Heart right ventricle (tissue), 16 donors: ENCODE measurements at regions not wholly inside any gene's neighbourhood (a gene's known extent, or its start where the extent isn't known, plus 50 kb on each side); places are given as distances from the start of the nearest gene placed in this dataset.

Experiments used
- ATAC-seq, 8 donors: fragments of 200-7000 bp; cut with Tn5 transposase; one replicate each; pipeline ENCODE4 v1.9.1; 2020; ENCODE audit warnings: mild to moderate bottlenecking in 8 of 8, moderate library complexity in 8 of 8, moderate number of reproducible peaks in 1 of 8
- DNase-seq, 2 donors: peaks; one replicate each; pipeline ENCODE4 v3.0.0-alpha.2; 2020
- H3K27ac ChIP-seq, 10 donors: fragments of 200-600 bp; sonication (generic) in 2 of 10; one replicate each; pipeline versions ENCODE4 v1.5.0 to v1.8.0; 2020 to 2022; ENCODE audit warnings: mild to moderate bottlenecking in 3 of 10
- H3K27me3 ChIP-seq, 7 donors: fragments of 200-600 bp; one replicate each; pipeline ENCODE4 v1.8.0; 2021 to 2022; ENCODE audit warnings: mild to moderate bottlenecking in 2 of 7
- H3K36me3 ChIP-seq, 9 donors: fragments of 200-600 bp; sonication (generic) in 1 of 9; one replicate each; pipeline versions ENCODE4 v1.5.0 to v1.8.0; 2020 to 2022; ENCODE audit warnings: mild to moderate bottlenecking in 2 of 9
- H3K4me1 ChIP-seq, 9 donors: fragments of 200-600 bp; sonication (generic) in 1 of 9; one replicate each; pipeline versions ENCODE4 v1.5.0 to v1.8.0; 2020 to 2022; ENCODE audit warnings: mild to moderate bottlenecking in 4 of 9
- H3K4me3 ChIP-seq, 10 donors: fragments of 200-600 bp; sonication (generic) in 2 of 10; one replicate each; pipeline versions ENCODE4 v1.5.0 to v1.8.0; 2020 to 2022; ENCODE audit warnings: mild to moderate bottlenecking in 7 of 10, moderate library complexity in 2 of 10
- H3K9me3 ChIP-seq, 11 donors: fragments of 200-600 bp in 10 of 11; sonication (generic) in 2 of 11; one replicate each; pipeline versions ENCODE4 v1.5.0 to v1.8.0; 2013 to 2022; ENCODE audit warnings: mild to moderate bottlenecking in 2 of 11, control low read depth in 1 of 11, moderate library complexity in 1 of 11
- WGBS, 2 donors: extraction: QIAGEN DNeasy Blood & Tissue Kit; methylation state at CpG; one replicate each; pipeline ENCODE4 v1.1.7; 2013; ENCODE audit warnings: inconsistent platforms in 1 of 2; 5-methylcytosine and 5-hydroxymethylcytosine counted together
- intact Hi-C, 10 donors: fragments of 100-400 bp; cut with DNase I; formaldehyde crosslinking; loops; one replicate each; pipeline versions ENCODE4 v1.11.1 to v1.14.2; 2022
- TF ChIP-seq, protein P1 (sequence below), 9 donors: fragments of 200-600 bp; sonication (generic) in 2 of 9; IDR thresholded peaks; one replicate each; pipeline versions ENCODE4 v1.5.0 to v1.8.0; 2021 to 2022; ENCODE audit warnings: antibody characterized with exemption in 9 of 9, mild to moderate bottlenecking in 5 of 9, moderate library complexity in 1 of 9
- donor health status: Arrhythmogenic right ventricular cardiomyopathy.
- donor health status: ischemic (EF 13 %, LVEDD 7.1; RV severe dilation, severe dysfunction).
- donor health status: healthy with polysubstance abuse.
- donor health status: DM: no; HTN: yes; CAD: no.
- donor health status: DM: no; HTN: no; CAD: no.
- donor health status: ischemic (EF 25% LVEDD 6.9; RV normal size, moderate dysfunction).
- donor health status: ischemic (EF 25% LVEDD 5.7; RV mildly dilated, moderate dysfunction).
- donor health status: healthy.
- donor health status: DM: yes; HTN: yes; CAD: no.
- donor health status: Ischemic cardiomyopathy.
- donor health status: ischemic (EF 35%, LVEDD 5.7; RV mildly dilated, moderate dysfunction).
- donor health status: nonischemic (EF 11% LVEDD 7.7; RV severe dilation, severe dysfunction).
- donor health status: DM: yes; HTN: yes; CAD: no.
- donor health status: PGD.
- donor health status: ischemic (EF 29% LVEDD 5.4; RV normal size, mild dysfunction).
- donor health status: nonischemic (EF 23%, LVEDD 6.1; RV moderate dilation, normal function).

DNA sequence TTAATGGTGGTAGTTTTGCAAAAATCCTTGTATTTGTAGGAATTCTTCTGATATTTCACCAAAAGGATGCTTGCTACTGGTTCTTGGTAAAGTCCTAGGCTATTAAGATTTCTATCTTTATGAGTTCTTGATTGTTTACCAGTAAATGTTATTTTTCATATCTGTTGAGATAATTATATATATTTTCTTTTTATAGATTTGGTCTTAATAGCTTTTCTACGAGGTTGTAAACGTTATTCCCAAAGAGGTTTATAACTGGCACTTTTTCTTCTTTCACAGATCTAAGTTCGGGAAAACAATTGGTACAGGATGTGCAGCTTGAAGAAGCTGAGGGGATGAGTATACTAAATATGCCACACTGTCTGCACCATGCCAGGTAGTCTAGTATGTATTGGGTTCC, 55.1 kb upstream of the HBS1L start:
- no peaks in the 10 kb centered on the region for H3K36me3 ChIP-seq
- no peak overlapping the region for H3K27ac ChIP-seq
- no peak overlapping the region for H3K4me3 ChIP-seq
- H3K4me1 ChIP-seq: no peaks in the 10 kb centered on the region
- WGBS, 2 donors: 81 to 89% methylated on average over 3 of the region's 3 CpGs
- intact Hi-C loops: no loop called here
- TF ChIP-seq, protein P1, sequence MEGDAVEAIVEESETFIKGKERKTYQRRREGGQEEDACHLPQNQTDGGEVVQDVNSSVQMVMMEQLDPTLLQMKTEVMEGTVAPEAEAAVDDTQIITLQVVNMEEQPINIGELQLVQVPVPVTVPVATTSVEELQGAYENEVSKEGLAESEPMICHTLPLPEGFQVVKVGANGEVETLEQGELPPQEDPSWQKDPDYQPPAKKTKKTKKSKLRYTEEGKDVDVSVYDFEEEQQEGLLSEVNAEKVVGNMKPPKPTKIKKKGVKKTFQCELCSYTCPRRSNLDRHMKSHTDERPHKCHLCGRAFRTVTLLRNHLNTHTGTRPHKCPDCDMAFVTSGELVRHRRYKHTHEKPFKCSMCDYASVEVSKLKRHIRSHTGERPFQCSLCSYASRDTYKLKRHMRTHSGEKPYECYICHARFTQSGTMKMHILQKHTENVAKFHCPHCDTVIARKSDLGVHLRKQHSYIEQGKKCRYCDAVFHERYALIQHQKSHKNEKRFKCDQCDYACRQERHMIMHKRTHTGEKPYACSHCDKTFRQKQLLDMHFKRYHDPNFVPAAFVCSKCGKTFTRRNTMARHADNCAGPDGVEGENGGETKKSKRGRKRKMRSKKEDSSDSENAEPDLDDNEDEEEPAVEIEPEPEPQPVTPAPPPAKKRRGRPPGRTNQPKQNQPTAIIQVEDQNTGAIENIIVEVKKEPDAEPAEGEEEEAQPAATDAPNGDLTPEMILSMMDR (IDR thresholded peaks at IDR 0.05): no peak
- no peak for DNase-seq
- H3K9me3 ChIP-seq: no peaks in the 10 kb centered on the region
- H3K27me3 ChIP-seq: peaks cover 0 to 12% (median 0%) of the 10 kb centered on the region in 7 donors
- ATAC-seq: no peak

DNA sequence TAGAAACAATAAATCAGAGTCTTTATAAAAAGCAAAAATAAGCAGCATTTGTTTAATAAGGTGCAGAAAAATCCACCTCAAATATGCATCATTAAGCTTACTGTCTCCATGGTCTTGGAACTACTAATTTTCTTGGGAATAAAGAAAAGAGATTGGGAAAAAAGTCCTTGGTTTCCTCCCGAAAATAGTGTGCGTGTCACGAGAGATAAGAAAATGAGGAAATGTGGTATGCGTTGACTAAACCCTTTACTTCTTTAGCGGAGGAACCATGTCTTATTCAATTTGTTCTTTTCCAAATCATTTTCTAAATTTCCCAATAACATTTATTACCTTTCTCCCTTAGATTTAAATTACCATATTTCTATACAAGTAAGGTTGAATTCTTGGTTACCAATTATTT, 54.1 kb upstream of the HBS1L start:
- intact Hi-C loops: no loop called here
- H3K4me1 ChIP-seq: no peaks in the 10 kb centered on the region

DNA sequence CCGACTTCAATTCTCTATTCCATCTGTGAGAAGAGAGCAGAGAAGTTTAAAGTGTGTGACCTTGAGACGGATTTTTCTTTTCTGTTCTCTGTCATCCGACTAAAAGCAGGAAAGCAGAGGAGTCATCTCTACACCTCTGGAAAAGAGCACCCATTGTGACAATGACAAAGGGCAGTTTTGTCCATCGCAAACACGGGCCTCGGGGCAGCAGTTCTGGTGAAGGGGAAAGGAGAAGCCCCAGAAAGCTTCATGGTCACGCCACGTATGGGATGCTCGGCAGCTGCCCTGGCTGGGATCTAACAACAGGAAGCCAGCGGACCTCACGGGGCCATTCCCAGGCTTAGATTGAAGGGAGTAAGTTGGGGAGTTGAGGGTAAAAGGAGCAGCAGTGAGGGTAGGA, 52.0 kb upstream of the HBS1L start:
- TF ChIP-seq, protein P1 (IDR thresholded peaks at IDR 0.05): no peak
- Histone ChIP-seq H3K27ac (no peak overlapping the region), H3K4me3 (no peak overlapping the region), H3K36me3 (no peaks in the 10 kb centered on the region), H3K9me3 (no peaks in the 10 kb centered on the region), H3K27me3 (peaks cover 0 to 12% (median 0%) of the 10 kb centered on the region in 7 donors), H3K4me1 (no peaks in the 10 kb centered on the region)
- intact Hi-C loops: no loop called here
- no peak for ATAC-seq
- no peak for DNase-seq
- WGBS, 2 donors: 79 to 85% methylated on average over 11 of the region's 11 CpGs

More for the DNA sequence above, 54.1 kb upstream of the HBS1L start:
- Histone ChIP-seq H3K4me3 (no peak overlapping the region), H3K27me3 (peaks cover 0 to 12% (median 0%) of the 10 kb centered on the region in 7 donors), H3K36me3 (no peaks in the 10 kb centered on the region), H3K9me3 (no peaks in the 10 kb centered on the region), H3K27ac (no peak overlapping the region)
- TF ChIP-seq, protein P1 (IDR thresholded peaks at IDR 0.05): no peak
- WGBS, 2 donors: 57 to 68% methylated on average over 5 of the region's 5 CpGs
- no peak for DNase-seq
- ATAC-seq: no peak

DNA sequence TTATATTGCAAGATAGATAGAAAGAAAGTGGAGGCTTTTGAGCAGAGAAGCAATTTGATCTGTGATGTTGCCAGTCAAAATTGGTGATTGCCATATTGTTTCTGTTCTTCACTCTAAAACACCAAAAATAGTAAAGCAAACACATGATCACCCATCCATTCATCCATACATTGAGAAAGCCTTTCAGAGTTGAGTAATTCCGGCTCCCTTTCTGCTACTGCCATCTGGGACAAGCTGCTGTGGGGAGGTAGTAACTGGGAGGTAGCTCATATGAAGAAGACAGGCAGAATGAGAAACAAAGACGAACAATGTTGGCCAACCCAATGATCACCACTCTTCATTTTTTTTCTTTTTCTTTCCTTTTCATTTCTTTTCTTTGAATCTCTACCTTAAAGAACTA, 51.1 kb upstream of the HBS1L start:
- intact Hi-C loops: no loop called here
- no peak overlapping the region for H3K4me3 ChIP-seq
- ATAC-seq (no peak), DNase-seq (no peak)
- H3K27me3 ChIP-seq: peaks cover 0 to 12% (median 0%) of the 10 kb centered on the region in 7 donors
- no peaks in the 10 kb centered on the region for H3K9me3 ChIP-seq
- no peak overlapping the region for H3K27ac ChIP-seq
- no peaks in the 10 kb centered on the region for H3K4me1 ChIP-seq
- no peaks in the 10 kb centered on the region for H3K36me3 ChIP-seq
- TF ChIP-seq, protein P1 (IDR thresholded peaks at IDR 0.05): no peak
- WGBS, 2 donors: 89 to 90% methylated on average over 2 of the region's 2 CpGs
